Psoas muscle (tissue), 7 donors: ENCODE measurements at regions not wholly inside any gene's neighbourhood (a gene's known extent, or its start where the extent isn't known, plus 50 kb on each side); places are given as distances from the start of the nearest gene placed in this dataset.

Experiments
- ATAC-seq, 4 donors: fragments of 200-7000 bp; cut with Tn5 transposase; one replicate each; pipeline ENCODE4 v1.9.1; 2020; ENCODE audit warnings: moderate library complexity in 3 of 4, mild to moderate bottlenecking in 2 of 4
- DNase-seq, 2 donors: peaks; one replicate each; pipeline ENCODE4 v3.0.0-alpha.2; 2020
- H3K27ac ChIP-seq: fragments of 200-600 bp; one replicate; pipeline ENCODE4 v1.8.0; 2022
- H3K27me3 ChIP-seq, 3 donors: fragments of 200-600 bp in 1 of 3; one replicate each; pipeline versions ENCODE4 v1.6.1 to v1.8.0; 2013 to 2022; ENCODE audit warnings: low read length in 2 of 3, mild to moderate bottlenecking in 2 of 3, moderate library complexity in 1 of 3; ENCODE audit not compliant: insufficient read depth in 3 of 3
- H3K36me3 ChIP-seq, 2 donors: fragments of 200-600 bp in 1 of 2; one replicate each; pipeline versions ENCODE4 v1.6.1 to v1.8.0; 2013 to 2022; ENCODE audit warnings: low read depth in 1 of 2, mild to moderate bottlenecking in 1 of 2, moderate library complexity in 1 of 2; ENCODE audit not compliant: insufficient read depth in 1 of 2
- H3K4me1 ChIP-seq: fragments of 200-600 bp; one replicate; pipeline ENCODE4 v1.8.0; 2022
- H3K4me3 ChIP-seq: fragments of 200-600 bp; one replicate; pipeline ENCODE4 v1.8.0; 2022; ENCODE audit warnings: mild to moderate bottlenecking
- H3K9me3 ChIP-seq: fragments of 200-600 bp; one replicate; pipeline ENCODE4 v1.8.0; 2022
- CTCF ChIP-seq: fragments of 200-600 bp; IDR thresholded peaks from one replicate; pipeline ENCODE4 v1.8.0; 2022; ENCODE audit warnings: antibody characterized with exemption
- WGBS, 3 donors: extraction: QIAGEN DNeasy Blood & Tissue Kit; methylation state at CpG; one replicate each; pipeline versions ENCODE4 v1.1.6 to v1.1.7; 2013; 5-methylcytosine and 5-hydroxymethylcytosine counted together
- intact Hi-C, 2 donors: fragments of 100-400 bp; cut with DNase I; formaldehyde crosslinking; loops; one replicate each; pipeline versions ENCODE4 v1.11.0 to v1.14.2; 2022
- donor health status: healthy with polysubstance abuse.
- donor health status: DM: no; HTN: no; CAD: no; lungs with moderate emphysema.
- donor health status: Bipolar disorder and iron deficiency.
- donor health status: healthy.
- donor health status: DM: yes; HTN: yes; CAD: no.
- donor health status: DM: no; HTN: no; CAD: no.
- donor health status: DM: yes; HTN: yes; CAD: no.

GRCh38 chr11:127106938-127107337 is 106.4 kb upstream of the KIRREL3 start:
- H3K4me3 ChIP-seq = no peak overlapping the region
- ATAC-seq (no peak), DNase-seq (no peak)
- no peaks in the 10 kb centered on the region for H3K36me3 ChIP-seq
- H3K9me3 ChIP-seq = no peaks in the 10 kb centered on the region
- 54 to 65% (median 55%) methylated on average over 2 of the region's 2 CpGs for WGBS, 3 donors
- H3K4me1 ChIP-seq = no peaks in the 10 kb centered on the region
- peaks cover 0 to 2% (median 0%) of the 10 kb centered on the region in 3 donors for H3K27me3 ChIP-seq
- intact Hi-C loops = no loop called here
- no peak for TF ChIP-seq CTCF
- no peak overlapping the region for H3K27ac ChIP-seq

GRCh38 chr11:127105593-127106541 is 105.3 kb upstream of the KIRREL3 start:
- no peak overlapping the region for H3K27ac ChIP-seq
- no peak for ATAC-seq
- 34 to 41% (median 38%) methylated on average over 15 of the region's 15 CpGs for WGBS, 3 donors

GRCh38 chr11:127103586-127104388 is 103.2 kb upstream of the KIRREL3 start:
- no peak for DNase-seq

More at GRCh38 chr11:127105593-127106541, 105.3 kb upstream of the KIRREL3 start:
- H3K4me1 ChIP-seq = no peaks in the 10 kb centered on the region
- H3K36me3 ChIP-seq = no peaks in the 10 kb centered on the region
- no peaks in the 10 kb centered on the region for H3K9me3 ChIP-seq
- no peak for TF ChIP-seq CTCF
- intact Hi-C loops = no loop called here
- H3K27me3 ChIP-seq = peaks cover 0 to 2% (median 0%) of the 10 kb centered on the region in 3 donors
- no peak overlapping the region for H3K4me3 ChIP-seq
- DNase-seq = no peak

GRCh38 chr11:127098684-127099083 is 98.1 kb upstream of the KIRREL3 start:
- Histone ChIP-seq H3K9me3 (no peaks in the 10 kb centered on the region), H3K27ac (no peak overlapping the region), H3K4me1 (no peaks in the 10 kb centered on the region), H3K4me3 (no peak overlapping the region), H3K36me3 (no peaks in the 10 kb centered on the region), H3K27me3 (no peaks in the 10 kb centered on the region)
- intact Hi-C loops = no loop called here
- WGBS, 3 donors = 7 to 23% (median 9%) methylated on average over 1 of the region's 1 CpG
- ATAC-seq (no peak), DNase-seq (no peak)
- TF ChIP-seq CTCF = no peak

More at GRCh38 chr11:127103586-127104388, 103.2 kb upstream of the KIRREL3 start:
- no peak for TF ChIP-seq CTCF
- Histone ChIP-seq H3K4me3 (no peak overlapping the region), H3K36me3 (no peaks in the 10 kb centered on the region), H3K27me3 (peaks cover 0 to 2% (median 0%) of the 10 kb centered on the region in 3 donors), H3K27ac (no peak overlapping the region), H3K4me1 (no peaks in the 10 kb centered on the region), H3K9me3 (no peaks in the 10 kb centered on the region)
- intact Hi-C loops = no loop called here
- WGBS, 3 donors = 74 to 78% (median 75%) methylated on average over 9 of the region's 9 CpGs
- no peak for ATAC-seq
